Fibroblast of skin of right quadriceps (primary cell): ENCODE measurements at regions not wholly inside any gene's neighbourhood (a gene's known extent, or its start where the extent isn't known, plus 50 kb on each side); places are given as distances from the start of the nearest gene placed in this dataset.

ENCODE experiments used
- DNase-seq: peaks from one replicate; pipeline ENCODE4 v3.0.0-alpha.2; 2013

DNA sequence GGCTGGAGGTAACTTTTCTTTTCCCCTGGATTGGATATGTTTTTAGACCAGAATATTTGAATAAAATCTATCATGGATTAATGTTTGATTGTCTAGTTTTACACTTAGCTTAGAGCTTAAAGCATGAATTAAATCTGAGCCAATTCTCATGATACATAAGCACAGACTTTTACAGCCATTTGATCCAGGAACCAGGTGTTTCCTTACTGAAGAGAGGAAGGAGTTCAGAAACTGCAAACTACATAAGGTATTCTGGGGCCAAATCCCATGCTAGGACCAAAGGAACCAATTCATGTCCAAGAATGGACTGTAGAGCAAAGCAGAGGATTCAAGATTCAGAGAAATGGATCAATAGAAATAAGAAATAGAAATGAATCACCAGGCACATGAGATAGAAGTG lies 360.4 kb upstream of the ZNF608 start:
- no peak for DNase-seq

GRCh38 chr5:125109293-125109692 lies 362.9 kb upstream of the ZNF608 start:
- no peak for DNase-seq

- no peak for DNase-seq
These were observed 363.4 kb upstream of the ZNF608 start for GRCh38 chr5:125109816-125110215.

- DNase-seq, result peak; percentile 73
These were observed 365.8 kb upstream of the ZNF608 start for GRCh38 chr5:125112196-125112595.

DNA sequence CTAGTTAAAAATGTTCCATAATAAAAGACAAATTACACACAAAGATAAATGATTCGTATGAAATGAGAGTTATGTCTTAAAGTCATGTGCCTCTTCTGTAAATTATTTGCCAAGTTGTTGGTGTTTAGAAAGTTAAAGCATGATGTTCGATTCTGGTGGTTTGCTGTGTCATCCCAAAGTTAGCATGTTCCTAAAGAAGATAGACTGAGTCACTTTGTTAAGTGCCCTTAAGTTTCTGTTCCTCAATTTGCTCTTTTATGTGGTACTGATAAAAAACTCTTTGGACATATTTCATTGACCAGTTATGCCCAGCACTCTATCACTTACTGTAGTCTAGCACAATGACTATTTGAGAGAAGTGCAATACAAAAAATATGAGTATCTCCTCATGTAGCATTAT lies 366.9 kb upstream of the ZNF608 start:
- no peak for DNase-seq

DNA sequence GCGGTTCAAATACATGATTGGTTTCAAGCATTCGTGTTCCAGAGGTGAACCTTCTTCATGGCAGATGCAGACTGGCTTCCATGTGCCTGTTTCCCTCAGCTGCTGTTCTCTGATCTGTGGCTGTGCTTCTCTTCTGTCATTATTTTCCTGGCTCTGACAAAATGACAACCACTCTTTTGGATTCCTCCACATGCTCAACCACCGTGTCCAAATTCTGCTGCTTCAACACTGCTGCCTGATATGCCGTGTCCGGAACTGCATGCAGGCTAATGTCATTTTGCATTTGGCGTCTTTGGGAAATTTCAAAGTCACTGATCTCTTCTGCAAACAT lies 368.7 kb upstream of the ZNF608 start:
- DNase-seq, result no peak

GRCh38 chr5:125117566-125117965 lies 371.1 kb upstream of the ZNF608 start:
- peak; percentile 66 for DNase-seq

GRCh38 chr5:125120012-125120411 lies 373.6 kb upstream of the ZNF608 start:
- DNase-seq, result no peak

GRCh38 chr5:125125031-125125823 lies 378.8 kb upstream of the ZNF608 start:
- no peak for DNase-seq

DNA sequence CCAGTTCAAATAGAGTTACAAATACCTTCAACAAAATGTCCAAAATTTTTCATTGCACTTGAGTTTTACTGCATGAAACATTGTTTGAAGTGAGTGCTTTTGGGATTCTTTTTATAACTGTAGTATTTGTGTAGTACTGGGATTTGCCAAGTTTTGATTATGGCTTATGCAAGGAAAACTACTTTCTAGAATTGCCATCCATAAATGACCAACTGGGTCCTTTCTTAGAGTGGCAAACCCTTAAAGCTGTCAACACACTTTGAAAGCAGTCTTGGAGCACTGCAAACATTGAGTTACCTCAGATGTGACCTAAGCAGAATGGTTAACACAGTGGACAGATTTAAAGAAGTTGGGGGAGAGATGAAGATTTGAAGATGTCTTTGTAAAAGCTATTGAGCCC lies 379.6 kb upstream of the ZNF608 start:
- DNase-seq, result no peak

- DNase-seq, result no peak
These were observed 382.8 kb upstream of the ZNF608 start for GRCh38 chr5:125129151-125129806.

GRCh38 chr5:125130591-125130990 lies 384.2 kb upstream of the ZNF608 start:
- no peak for DNase-seq

- peak; percentile 94 for DNase-seq
These were observed 388.0 kb upstream of the ZNF608 start for GRCh38 chr5:125134216-125135081.

GRCh38 chr5:125137535-125137934 lies 391.1 kb upstream of the ZNF608 start:
- DNase-seq, result no peak

- DNase-seq, result no peak
These were observed 391.8 kb upstream of the ZNF608 start for GRCh38 chr5:125138266-125138665.

DNA sequence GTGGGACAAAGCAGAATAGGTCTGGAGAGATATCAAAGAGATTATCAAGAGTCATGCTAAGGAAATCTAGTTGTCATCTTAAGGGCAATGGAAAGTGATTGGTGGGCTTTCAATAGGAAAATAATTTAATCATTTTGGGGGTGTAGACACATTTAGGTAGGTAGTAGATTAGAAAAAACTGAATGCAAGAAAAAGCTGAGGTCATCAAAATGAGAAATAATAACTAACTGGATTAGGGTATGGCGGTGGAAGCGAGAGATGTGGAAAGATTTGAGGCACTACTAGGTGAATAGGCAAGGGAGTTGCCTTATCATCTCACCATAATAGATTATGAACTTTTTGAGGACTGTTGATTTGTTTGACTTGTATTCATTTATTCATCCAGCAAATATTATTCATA lies 393.2 kb upstream of the ZNF608 start:
- no peak for DNase-seq

- no peak for DNase-seq
These were observed 393.8 kb upstream of the ZNF608 start for GRCh38 chr5:125140220-125140619.

DNA sequence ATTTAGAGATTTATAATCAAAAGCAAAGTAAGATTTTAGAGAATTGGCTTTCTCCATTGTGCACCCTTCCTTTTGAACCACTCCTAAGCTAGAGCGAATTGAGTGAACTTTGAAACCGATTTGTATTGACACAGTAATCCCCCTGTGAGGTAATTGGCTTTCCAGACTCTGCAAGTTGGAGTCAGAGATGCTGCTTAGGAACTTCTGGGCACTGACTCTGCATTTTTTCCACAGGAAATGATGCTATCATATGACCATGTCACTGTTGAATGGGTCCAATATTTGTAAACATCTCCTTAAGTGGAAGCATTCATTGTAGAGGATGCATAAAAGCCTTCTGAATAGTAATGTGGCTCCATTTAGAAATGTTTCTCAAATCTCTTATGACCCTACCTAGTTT lies 394.4 kb upstream of the ZNF608 start:
- peak; percentile 82 for DNase-seq

DNA sequence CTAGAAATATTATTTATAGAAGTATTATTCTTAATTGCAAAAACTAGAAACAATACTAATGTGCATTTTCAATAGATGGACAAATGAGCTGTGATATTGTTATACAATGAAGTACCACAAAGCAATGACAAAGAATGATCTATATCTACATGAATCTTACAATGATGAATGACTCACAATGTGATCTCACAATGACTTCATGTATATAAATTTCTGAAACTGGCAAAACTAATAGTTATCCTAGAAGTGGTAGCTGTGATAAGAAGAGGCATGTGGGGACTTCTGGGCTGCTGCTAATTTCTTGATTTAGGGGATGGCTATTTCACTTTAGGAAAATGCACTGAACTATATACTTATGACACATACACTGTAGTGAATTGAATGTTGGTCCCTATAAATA lies 396.0 kb upstream of the ZNF608 start:
- DNase-seq, result peak; percentile 38

- no peak for DNase-seq
These were observed 396.6 kb upstream of the ZNF608 start for GRCh38 chr5:125143011-125143410.

DNA sequence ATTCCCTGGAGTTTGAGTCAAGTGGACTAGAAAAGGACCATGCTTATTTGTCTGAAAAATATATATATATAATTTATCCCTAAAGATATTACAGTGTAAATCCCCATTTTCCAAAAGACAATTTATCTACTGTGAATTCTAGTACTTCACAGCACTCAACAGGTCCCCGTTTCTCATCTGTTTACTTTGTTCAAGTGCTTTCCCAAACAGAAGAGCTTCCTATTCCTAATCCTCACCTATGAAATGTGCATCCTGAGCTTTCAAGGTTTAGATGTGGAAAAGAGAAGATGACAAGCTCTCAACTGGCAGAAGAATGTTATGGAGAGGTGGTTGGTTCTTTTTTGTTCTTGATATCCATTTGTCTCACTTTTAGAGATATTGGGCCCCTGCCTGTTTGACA lies 401.6 kb upstream of the ZNF608 start:
- DNase-seq, result no peak

GRCh38 chr5:125148706-125149105 lies 402.3 kb upstream of the ZNF608 start:
- DNase-seq, result peak; percentile 63

DNA sequence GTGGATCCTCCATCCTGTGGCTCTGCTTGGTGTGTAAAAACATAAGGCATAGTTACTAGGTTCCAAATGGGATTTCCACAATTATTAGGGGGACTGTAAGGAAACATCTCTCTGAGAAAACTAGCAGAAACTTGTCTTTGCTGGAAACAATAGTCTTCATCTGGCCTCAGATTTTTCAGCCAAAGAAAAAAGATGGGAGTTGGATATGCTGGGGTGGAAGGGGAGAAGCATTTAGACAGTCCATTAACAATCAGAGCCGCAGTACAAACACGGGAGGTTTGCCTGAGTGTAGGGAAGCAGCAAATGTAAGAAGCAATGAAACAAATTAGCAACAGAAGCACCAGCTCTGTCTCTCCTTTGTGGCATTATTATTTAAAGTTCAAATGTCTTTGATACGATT lies 402.7 kb upstream of the ZNF608 start:
- no peak for DNase-seq

DNA sequence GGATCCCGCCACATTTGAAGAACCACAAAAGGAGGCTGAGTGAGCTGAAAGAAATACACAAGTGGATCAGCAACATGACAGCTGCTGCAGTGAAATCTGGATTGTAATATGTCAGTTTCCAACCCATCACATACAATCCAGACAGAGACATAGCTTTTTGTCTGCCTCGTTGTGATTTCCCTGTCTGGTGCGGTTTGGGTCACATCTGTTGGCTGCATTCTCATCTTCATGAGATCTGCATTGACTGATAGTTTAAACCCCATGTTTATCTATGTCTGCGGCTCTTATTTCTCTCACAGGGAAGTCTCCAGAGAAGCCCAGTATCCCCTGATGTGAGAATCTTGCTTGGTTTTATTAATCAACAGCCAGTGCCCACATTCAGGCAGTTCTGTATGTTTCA lies 403.1 kb upstream of the ZNF608 start:
- DNase-seq, result peak; percentile 55
